Keratinocyte (primary cell): ENCODE measurements at regions not wholly inside any gene's neighbourhood (a gene's known extent, or its start where the extent isn't known, plus 50 kb on each side); places are given as distances from the start of the nearest gene placed in this dataset.

Experiments used
- CTCF ChIP-seq, 3 experiments: IDR thresholded peaks in 1 of 3; conservative IDR thresholded peaks in 1 of 3; optimal IDR thresholded peaks in 1 of 3; 2 replicates in 2 of 3; 3 replicates in 1 of 3; pipeline versions ENCODE3 to v1.5.1; 2011; ENCODE audit warnings: low read length in 3 of 3, mild to moderate bottlenecking in 3 of 3, moderate library complexity in 2 of 3, control low read depth in 1 of 3, inconsistent platforms in 1 of 3; ENCODE audit not compliant: insufficient read depth in 2 of 3; ENCODE audit errors: extremely low read depth in 1 of 3
- EZH2 ChIP-seq: IDR thresholded peaks from one replicate; pipeline ENCODE4 v1.6.1; 2012; ENCODE audit warnings: inconsistent platforms, mild to moderate bottlenecking, low read length, moderate library complexity

GRCh38 chr2:158742536-158742935, 52.6 kb upstream of the DAPL1 start:
- TF ChIP-seq CTCF (optimal IDR thresholded peaks at IDR 0.05 in 1 of 3, IDR thresholded peaks at IDR 0.05 in 1 of 3, conservative IDR thresholded peaks at IDR 0.05 in 1 of 3; ENCODE audit: extremely low read depth in 1 of 3, insufficient read depth in 2 of 3, low read length in 3 of 3) (no peak), EZH2 (no peak)
